Fibroblast of skin of left biceps (primary cell): ENCODE measurements at regions not wholly inside any gene's neighbourhood (a gene's known extent, or its start where the extent isn't known, plus 50 kb on each side); places are given as distances from the start of the nearest gene placed in this dataset.
"Not testable (repeated sequence)": the region's sequence is repeated elsewhere in the genome, so short reads cannot be mapped to it uniquely, and the experiment has no call there.

Source experiments
- DNase-seq, 2 experiments: peaks; one replicate each; pipeline ENCODE4 v3.0.0-alpha.2; 2013; ENCODE audit warnings: low read depth in 2 of 2

DNA sequence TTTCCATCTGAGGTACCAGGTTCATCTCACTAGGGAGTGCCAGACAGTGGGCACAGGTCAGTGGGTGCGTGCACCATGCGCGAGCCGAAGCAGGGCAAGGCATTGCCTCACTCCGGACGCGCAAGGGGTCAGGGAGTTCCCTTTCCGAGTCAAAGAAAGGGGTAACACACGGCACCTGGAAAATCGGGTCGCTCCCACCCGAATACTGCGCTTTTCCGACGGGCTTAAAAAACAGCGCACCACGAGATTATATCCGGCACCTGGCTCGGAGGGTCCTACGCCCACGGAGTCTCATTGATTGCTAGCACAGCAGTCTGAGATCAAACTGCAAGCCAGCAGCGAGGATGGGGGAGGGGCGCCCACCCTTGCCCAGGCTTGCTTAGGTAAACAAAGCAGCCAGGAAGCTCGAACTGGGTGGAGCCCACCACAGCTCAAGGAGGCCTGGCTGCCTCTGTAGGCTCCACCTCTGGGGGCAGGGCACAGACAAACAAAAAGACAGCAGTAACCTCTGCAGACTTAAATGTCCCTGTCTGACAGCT, 242.5 kb downstream of the CYLC2 start:
- DNase-seq, result not testable (repeated sequence)

DNA sequence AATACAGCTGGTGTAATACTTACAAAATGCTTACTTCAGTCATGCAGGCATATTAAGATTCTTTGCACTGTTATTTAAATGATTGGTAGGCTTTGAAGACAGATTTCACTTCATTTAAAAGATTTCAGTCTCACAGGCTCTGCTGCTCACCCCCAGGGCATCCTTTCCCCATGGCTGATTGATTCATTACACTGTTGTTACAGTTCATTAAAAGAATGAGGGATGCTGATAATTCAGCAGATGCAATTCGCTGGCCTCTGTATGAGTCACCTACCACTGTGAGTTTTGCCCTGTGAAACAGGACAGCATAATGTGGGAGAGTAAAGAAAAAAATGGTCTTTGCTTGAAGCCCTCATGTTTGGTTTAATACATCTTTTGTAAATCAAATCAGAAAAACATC, 246.9 kb downstream of the CYLC2 start:
- no peak for DNase-seq

- DNase-seq, result no peak
Measured at GRCh38 chr9:103242486-103242885, 247.4 kb downstream of the CYLC2 start.

DNA sequence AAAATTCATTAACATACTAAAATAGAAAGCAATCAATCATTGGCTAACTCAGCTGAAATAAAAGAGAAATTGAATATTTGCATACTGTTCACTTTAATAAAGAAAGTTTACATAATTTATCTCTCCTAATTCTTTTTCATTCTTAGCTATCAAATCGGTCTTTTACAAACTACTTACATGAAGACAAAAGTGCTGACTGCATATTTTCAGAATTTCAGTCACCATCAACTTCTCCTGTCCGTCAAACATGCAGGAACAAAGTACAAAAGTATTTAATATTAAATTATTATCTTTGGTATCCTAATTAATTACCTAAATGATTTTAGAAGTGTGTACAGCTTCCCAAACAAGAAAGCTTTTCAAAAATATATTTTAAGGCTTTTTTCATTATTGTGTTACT, 248.4 kb downstream of the CYLC2 start:
- no peak for DNase-seq

DNA sequence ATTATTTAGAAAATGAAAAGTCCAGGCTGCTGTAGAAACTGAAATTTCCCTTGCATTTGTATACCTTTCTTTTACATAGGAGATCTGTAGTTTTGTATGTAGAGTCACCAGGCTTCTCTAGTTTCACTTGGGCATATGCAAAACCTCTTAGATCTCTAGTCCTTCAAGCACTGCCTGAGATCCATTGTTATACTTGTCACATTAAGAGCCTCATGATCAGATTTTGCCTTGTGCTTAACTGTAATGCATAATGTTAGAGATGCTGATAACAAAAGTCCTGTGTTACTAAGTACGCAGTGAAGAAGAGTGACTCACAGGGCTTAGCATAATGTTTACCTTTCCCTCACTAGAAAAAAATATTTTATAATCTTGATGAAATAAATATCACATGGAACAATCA, 250.2 kb downstream of the CYLC2 start:
- no peak for DNase-seq

DNA sequence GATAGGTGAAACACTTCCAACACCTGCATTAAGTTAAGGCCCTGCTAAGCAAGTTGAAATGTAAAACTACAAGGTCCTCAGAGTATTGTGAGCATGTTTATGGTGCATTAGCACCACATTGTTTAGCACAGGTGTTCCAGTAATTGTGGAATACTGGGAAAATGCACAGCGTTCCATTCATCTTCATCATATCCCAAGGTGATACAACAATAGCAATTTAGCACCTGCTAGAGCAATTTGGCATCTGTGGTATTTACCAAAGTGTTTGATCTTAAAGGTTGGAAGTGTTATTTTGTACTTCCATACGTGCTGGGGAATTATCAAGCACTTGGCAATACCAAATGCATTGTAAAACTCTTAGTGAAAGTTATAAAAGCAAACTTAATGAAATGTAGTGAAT, 266.8 kb downstream of the CYLC2 start:
- no peak for DNase-seq

- DNase-seq, result no peak
Measured at GRCh38 chr9:103266064-103266463, 270.9 kb downstream of the CYLC2 start.

GRCh38 chr9:103277240-103277639, 282.1 kb downstream of the CYLC2 start:
- DNase-seq, result no peak

GRCh38 chr9:103281126-103281525, 286.0 kb downstream of the CYLC2 start:
- no peak for DNase-seq

GRCh38 chr9:103287361-103287760, 292.2 kb downstream of the CYLC2 start:
- DNase-seq, result no peak

DNA sequence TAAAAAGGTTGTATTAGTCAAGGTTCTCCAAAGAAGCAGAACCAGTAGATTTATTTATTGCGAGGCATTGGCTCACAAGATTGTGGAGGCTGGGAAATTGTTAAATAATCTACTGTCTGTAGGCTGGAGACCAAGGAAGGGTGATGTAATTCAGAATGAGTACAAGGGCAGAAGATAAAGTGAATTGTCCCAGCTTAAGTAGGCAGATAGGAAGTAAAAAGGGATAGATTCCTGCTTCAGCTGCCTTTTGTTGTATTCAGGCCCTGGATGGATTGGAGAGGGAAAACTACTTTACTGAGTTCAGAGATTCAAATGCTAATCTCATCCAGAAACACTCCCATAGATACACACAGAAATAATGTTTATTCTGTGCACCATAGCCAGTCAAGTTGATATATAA, 301.1 kb downstream of the CYLC2 start:
- no peak for DNase-seq

GRCh38 chr9:103301051-103301450, 305.9 kb downstream of the CYLC2 start:
- no peak for DNase-seq

DNA sequence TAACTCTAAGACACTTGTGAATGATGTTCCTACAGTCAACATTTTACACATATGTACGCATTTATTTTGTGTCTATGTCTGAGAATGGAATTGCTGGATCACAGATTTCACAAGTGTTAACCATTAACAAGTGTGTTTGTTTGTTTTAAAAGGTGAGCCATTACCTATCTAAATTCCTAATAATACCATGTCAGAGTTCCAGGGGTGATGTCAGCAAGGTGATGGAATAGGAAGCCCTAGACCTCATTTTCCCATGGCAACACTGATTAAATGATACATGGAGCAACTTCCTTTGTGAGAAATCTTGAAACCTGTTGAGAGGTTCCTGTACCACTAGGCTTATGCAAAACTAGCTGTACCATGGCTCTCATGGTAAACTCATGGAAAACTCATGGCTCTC, 309.7 kb downstream of the CYLC2 start:
- no peak for DNase-seq

GRCh38 chr9:103319979-103320378, 324.8 kb downstream of the CYLC2 start:
- no peak for DNase-seq

- no peak for DNase-seq
Measured at GRCh38 chr9:103323699-103324098, 328.6 kb downstream of the CYLC2 start.

DNA sequence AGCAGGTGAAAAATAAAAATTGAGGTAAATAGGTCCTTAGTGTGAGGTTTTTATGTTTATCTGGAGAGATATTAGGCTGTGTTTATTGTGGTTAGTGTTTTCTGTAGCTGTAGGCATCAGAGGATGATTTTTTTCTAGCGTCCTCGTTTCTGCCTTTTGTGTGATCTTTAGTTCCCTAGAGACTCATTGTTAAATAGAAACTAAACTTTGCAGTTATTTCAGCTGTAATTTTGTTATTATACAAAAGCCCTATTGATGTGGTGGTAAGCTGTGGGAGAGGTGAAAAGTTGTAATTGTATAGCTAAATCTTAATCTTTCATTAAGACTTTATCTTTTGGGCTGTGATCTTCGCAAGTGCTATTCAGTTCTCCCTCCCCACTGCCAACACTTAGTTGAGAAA, 340.3 kb downstream of the CYLC2 start:
- no peak for DNase-seq

- no peak for DNase-seq
Measured at GRCh38 chr9:103355000-103355399, 359.9 kb downstream of the CYLC2 start.

DNA sequence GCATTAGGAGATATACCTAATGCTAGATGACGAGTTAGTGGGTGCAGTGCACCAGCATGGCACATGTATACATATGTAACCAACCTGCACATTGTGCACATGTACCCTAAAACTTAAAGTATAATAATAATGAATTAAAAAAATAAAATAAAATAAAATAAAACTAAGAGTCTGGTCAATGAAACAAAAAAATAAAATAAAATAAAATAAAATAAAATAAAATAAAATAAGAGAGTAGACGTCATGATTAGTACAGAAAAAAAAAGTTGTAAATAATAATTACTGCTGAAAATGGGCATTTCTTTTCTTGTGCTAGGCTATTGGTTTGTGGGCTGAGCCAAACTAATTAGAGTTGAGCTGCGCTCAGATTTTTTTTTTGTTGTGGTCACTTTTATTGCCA, 362.8 kb downstream of the CYLC2 start:
- DNase-seq, result not testable (repeated sequence)

GRCh38 chr9:103361906-103362305, 366.8 kb downstream of the CYLC2 start:
- DNase-seq, result no peak

GRCh38 chr9:103362986-103363385, 367.9 kb downstream of the CYLC2 start:
- no peak for DNase-seq

GRCh38 chr9:103364753-103365152, 369.6 kb downstream of the CYLC2 start:
- peak; percentile 37 to 52 for DNase-seq

DNA sequence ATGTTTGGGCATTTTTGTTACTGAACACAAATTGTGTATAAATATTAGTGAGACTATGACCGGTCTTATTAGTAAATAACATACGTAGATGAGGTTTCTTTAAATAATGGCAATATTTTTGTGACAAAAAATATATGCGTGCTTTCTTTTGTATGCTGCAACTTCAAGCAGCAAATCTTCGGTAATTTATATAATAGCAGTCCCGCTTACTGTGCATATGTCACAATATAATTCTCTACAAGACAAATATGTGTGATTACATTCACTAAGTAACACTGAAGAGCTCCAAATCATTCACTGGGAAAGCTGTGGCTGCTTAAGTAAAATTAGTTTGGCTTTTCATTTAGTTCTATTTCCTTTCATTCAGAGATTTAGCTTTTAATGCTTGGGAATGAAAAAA, 376.0 kb downstream of the CYLC2 start:
- DNase-seq, result no peak

- DNase-seq, result no peak
Measured at GRCh38 chr9:103372828-103373227, 377.7 kb downstream of the CYLC2 start.

- no peak for DNase-seq
Measured at GRCh38 chr9:103377667-103378066, 382.5 kb downstream of the CYLC2 start.
